DOHH2 (cell line): ENCODE measurements at regions not wholly inside any gene's neighbourhood (a gene's known extent, or its start where the extent isn't known, plus 50 kb on each side); places are given as distances from the start of the nearest gene placed in this dataset.

ENCODE experiments used
- EZH2phosphoT487 ChIP-seq: fragments of 200-600 bp; sonication (generic); IDR thresholded peaks from 2 replicates; pipeline ENCODE4 v1.6.1; 2017; ENCODE audit warnings: borderline replicate concordance, mild to moderate bottlenecking, antibody characterized with exemption, low read length, moderate library complexity, mixed read lengths
- TF ChIP-seq, protein P1 (sequence below): fragments of 200-600 bp; sonication (generic); IDR thresholded peaks from one replicate; pipeline ENCODE4 v1.5.1; 2014; ENCODE audit warnings: antibody characterized with exemption, mild to moderate bottlenecking, low read depth, low read length; ENCODE audit not compliant: poor library complexity, severe bottlenecking

DNA sequence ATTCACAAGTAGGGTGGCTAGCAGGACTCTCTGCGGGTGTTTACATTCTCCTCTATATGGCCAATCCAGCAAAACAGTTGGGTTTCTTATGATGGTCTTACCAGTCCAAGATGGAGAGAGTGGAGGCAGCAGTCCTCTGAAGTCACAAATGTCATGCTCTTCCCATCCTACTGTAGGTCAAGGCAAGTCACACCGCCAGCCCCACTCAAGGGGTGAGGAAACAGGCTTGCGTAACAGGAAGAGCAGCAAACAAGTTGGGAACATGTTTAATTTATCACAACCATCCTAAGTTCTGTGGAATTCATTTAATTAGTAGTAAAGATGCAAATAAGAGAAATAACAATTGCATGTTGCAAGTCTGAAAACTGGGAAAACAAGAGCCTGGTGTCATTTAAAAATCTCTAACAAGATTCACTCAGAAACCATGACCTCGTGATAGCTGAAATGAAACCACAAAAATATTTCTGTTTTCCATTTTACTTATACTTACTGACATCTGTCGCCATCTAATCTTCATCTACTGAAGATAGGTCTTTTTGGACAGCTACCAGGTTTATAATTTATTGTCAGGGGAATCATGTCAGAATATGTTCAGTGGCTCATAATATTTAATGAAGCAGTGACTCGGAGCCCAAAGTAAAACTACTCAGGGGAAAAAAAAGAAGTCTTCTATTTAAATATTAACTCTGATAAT lies 349.1 kb upstream of the FMN2 start:
- TF ChIP-seq, protein P1, sequence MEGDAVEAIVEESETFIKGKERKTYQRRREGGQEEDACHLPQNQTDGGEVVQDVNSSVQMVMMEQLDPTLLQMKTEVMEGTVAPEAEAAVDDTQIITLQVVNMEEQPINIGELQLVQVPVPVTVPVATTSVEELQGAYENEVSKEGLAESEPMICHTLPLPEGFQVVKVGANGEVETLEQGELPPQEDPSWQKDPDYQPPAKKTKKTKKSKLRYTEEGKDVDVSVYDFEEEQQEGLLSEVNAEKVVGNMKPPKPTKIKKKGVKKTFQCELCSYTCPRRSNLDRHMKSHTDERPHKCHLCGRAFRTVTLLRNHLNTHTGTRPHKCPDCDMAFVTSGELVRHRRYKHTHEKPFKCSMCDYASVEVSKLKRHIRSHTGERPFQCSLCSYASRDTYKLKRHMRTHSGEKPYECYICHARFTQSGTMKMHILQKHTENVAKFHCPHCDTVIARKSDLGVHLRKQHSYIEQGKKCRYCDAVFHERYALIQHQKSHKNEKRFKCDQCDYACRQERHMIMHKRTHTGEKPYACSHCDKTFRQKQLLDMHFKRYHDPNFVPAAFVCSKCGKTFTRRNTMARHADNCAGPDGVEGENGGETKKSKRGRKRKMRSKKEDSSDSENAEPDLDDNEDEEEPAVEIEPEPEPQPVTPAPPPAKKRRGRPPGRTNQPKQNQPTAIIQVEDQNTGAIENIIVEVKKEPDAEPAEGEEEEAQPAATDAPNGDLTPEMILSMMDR = no peak
- no peak for TF ChIP-seq EZH2phosphoT487
